ENCODE measurements at regions not wholly inside any gene's neighbourhood (a gene's known extent, or its start where the extent isn't known, plus 50 kb on each side); places are given as distances from the start of the nearest gene placed in this dataset.
A peak's percentile ranks its signal among the peaks of the same experiment; 100 is the strongest.

DNA sequence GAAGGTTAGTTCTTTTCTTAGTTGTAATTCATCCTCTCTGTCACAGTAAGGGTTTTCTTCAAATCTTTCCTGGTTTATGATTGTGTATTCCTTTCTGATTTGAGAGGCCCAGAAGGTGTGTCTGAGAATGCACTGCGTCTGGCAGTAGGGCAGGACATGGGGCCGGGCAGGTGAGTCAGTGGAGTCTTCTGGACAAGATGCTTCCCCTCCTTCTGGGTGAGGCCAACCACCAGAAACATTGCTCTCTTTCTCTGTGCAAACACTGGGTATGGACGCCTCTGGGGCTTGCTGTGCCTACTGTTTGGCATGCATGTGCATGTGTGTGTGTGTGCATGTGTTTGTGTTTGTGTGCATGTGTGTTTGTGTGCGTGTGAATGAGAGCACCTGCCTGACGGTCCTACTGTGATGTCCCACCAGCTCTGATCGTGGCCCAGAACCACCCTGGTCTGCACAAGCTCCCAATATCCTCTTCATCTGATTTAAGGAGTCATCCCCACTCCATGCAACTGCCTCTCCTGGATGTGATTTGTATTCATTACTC is 93.2 kb upstream of the DLX2 start:
- H3K9me3 ChIP-seq: peaks cover 4 to 65% (median 51%) of the 10 kb centered on the region in 8 donors
- peaks cover 0 to 9% (median 0%) of the 10 kb centered on the region in 7 donors for H3K27me3 ChIP-seq (replicated peaks in 1 of 7)
- TF ChIP-seq, protein P1, sequence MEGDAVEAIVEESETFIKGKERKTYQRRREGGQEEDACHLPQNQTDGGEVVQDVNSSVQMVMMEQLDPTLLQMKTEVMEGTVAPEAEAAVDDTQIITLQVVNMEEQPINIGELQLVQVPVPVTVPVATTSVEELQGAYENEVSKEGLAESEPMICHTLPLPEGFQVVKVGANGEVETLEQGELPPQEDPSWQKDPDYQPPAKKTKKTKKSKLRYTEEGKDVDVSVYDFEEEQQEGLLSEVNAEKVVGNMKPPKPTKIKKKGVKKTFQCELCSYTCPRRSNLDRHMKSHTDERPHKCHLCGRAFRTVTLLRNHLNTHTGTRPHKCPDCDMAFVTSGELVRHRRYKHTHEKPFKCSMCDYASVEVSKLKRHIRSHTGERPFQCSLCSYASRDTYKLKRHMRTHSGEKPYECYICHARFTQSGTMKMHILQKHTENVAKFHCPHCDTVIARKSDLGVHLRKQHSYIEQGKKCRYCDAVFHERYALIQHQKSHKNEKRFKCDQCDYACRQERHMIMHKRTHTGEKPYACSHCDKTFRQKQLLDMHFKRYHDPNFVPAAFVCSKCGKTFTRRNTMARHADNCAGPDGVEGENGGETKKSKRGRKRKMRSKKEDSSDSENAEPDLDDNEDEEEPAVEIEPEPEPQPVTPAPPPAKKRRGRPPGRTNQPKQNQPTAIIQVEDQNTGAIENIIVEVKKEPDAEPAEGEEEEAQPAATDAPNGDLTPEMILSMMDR (IDR thresholded peaks at IDR 0.05 in 8 of 11, conservative IDR thresholded peaks at IDR 0.05 in 3 of 11): no peak
- TF ChIP-seq POLR2A (IDR thresholded peaks at IDR 0.05): no peak
- TF ChIP-seq POLR2AphosphoS5 (IDR thresholded peaks at IDR 0.05): no peak
- H3K4me1 ChIP-seq: peaks cover 0 to 5% (median 0%) of the 10 kb centered on the region in 6 donors
- intact Hi-C loops (cut with DNase I; ENCODE audit: low total_unique reads): no loop called here
- H3K36me3 ChIP-seq: no peaks in the 10 kb centered on the region
- WGBS, 5 donors: 76 to 99% (median 84%) methylated on average over 6 of the region's 6 CpGs
- no peak overlapping the region for H3K4me3 ChIP-seq
- no peak overlapping the region for H3K27ac ChIP-seq
- DNase-seq: peak; percentile 54

GRCh38 chr2:172196768-172197431 is 94.2 kb upstream of the DLX2 start:
- WGBS, 5 donors: 41 to 60% (median 49%) methylated on average over 16 to 17 of the region's 17 CpGs
- TF ChIP-seq POLR2AphosphoS5 (IDR thresholded peaks at IDR 0.05): no peak
- DNase-seq: peak; percentile 79
- Histone ChIP-seq H3K36me3 (no peaks in the 10 kb centered on the region), H3K9me3 (peaks cover 4 to 63% (median 52%) of the 10 kb centered on the region in 8 donors), H3K27me3 (replicated peaks in 1 of 7) (peaks cover 0 to 9% (median 0%) of the 10 kb centered on the region in 7 donors), H3K27ac (peak overlapping the region in 2 of 8 donors; percentile 22 to 33), H3K4me1 (peaks cover 0 to 5% (median 0%) of the 10 kb centered on the region in 6 donors), H3K4me3 (no peak overlapping the region)
- intact Hi-C loops (cut with DNase I; ENCODE audit: low total_unique reads): no loop called here

DNA sequence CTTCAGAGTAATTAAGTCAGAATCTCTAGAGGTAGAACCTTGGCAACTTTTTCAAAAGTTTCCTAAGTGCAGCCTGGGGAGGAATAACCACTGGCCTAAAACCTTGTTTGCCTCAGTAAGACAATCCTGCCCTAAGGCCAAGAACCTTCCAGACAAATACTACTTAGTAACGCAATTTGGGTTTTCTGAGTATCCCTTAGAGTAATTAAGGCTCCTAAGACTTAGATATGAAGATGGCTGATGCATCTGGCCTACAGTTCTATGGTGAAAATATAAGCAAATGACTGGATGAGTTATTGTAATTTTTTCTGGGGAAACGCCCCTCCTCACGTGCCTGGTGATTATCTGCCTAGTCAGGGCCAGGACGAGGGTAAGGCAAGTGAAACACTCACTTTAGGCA is 95.7 kb upstream of the DLX2 start:
- H3K27me3 ChIP-seq (replicated peaks in 1 of 7): peaks cover 0 to 9% (median 0%) of the 10 kb centered on the region in 7 donors
- 80 to 86% (median 83%) methylated on average over 4 of the region's 4 CpGs for WGBS, 5 donors
- peaks cover 2 to 49% (median 40%) of the 10 kb centered on the region in 8 donors for H3K9me3 ChIP-seq
- intact Hi-C loops (cut with DNase I; ENCODE audit: low total_unique reads): no loop called here
- H3K36me3 ChIP-seq: no peaks in the 10 kb centered on the region
- no peak for DNase-seq
- peaks cover 0 to 5% (median 0%) of the 10 kb centered on the region in 6 donors for H3K4me1 ChIP-seq
- no peak for TF ChIP-seq POLR2A (IDR thresholded peaks at IDR 0.05)
- TF ChIP-seq POLR2AphosphoS5 (IDR thresholded peaks at IDR 0.05): no peak
- TF ChIP-seq, protein P1 (IDR thresholded peaks at IDR 0.05 in 8 of 11, conservative IDR thresholded peaks at IDR 0.05 in 3 of 11): no peak
- H3K4me3 ChIP-seq: no peak overlapping the region
- no peak overlapping the region for H3K27ac ChIP-seq

DNA sequence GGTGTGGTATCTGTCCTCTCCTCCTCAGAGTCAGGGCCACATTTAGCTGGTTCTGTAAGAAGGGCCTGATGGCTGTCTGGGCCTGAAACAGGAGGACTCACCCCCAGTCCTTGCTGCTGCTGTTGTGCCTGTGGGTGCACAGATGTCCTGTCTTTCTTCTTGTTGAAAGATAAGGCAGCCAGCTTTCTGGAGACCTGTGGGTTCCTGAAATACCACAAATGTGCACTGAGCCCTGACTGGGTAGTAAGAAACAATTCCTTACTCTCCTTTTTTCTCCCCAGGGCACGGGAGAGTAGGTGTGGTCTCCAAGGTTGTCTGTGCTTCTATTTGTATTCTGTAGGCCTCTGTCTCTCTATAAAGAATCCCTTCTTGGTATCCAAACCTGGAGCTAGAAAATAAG is 96.2 kb upstream of the DLX2 start:
- WGBS, 5 donors: 53 to 83% (median 78%) methylated on average over 1 of the region's 1 CpG
- TF ChIP-seq POLR2AphosphoS5 (IDR thresholded peaks at IDR 0.05) (no peak), POLR2A (IDR thresholded peaks at IDR 0.05) (no peak)
- TF ChIP-seq, protein P1 (IDR thresholded peaks at IDR 0.05 in 8 of 11, conservative IDR thresholded peaks at IDR 0.05 in 3 of 11): no peak
- no peak for DNase-seq
- Histone ChIP-seq H3K4me3 (no peak overlapping the region), H3K36me3 (no peaks in the 10 kb centered on the region), H3K27me3 (replicated peaks in 1 of 7) (peaks cover 0 to 9% (median 0%) of the 10 kb centered on the region in 7 donors), H3K9me3 (peaks cover 0 to 43% (median 34%) of the 10 kb centered on the region in 8 donors), H3K27ac (peak overlapping the region in 1 of 8 donors; percentile 67), H3K4me1 (peaks cover 0 to 5% (median 0%) of the 10 kb centered on the region in 6 donors)
- intact Hi-C loops (cut with DNase I; ENCODE audit: low total_unique reads): no loop called here

Data from spleen (tissue), 11 donors.